PC-3 (cell line): ENCODE measurements at regions not wholly inside any gene's neighbourhood (a gene's known extent, or its start where the extent isn't known, plus 50 kb on each side); places are given as distances from the start of the nearest gene placed in this dataset.

Experiments used
- ATAC-seq: fragments of 200-7000 bp; cut with Tn5 transposase; 2 replicates; pipeline ENCODE4 v1.9.1; 2020; ENCODE audit warnings: mild to moderate bottlenecking, moderate library complexity
- BruUV-seq: library from RNA; stranded (reverse); fragments of 400-500 nt; replicated peaks from 2 replicates; lab custom pipeline; 2021; lab: Mats Ljungman, UMichigan
- CTCF ChIA-PET: fragments of 300-600 bp; sonication (Branson Sonifier 250); formaldehyde crosslinking; loops from one replicate; lab custom pipeline; 2022; ENCODE audit warnings: antibody characterized with exemption; lab: Charles Lee
- POLR2A ChIA-PET: fragments of 300-600 bp; sonication (Branson Sonifier 250); formaldehyde crosslinking; loops from one replicate; lab custom pipeline; 2022; ENCODE audit warnings: antibody characterized with exemption; ENCODE audit not compliant: unreplicated experiment; lab: Charles Lee
- DNase-seq: peaks from one replicate; pipeline ENCODE4 v3.0.0-alpha.2; 2015
- H2AFZ ChIP-seq: fragments of 300-600 bp; sonication (generic); 2 replicates; pipeline ENCODE4 v1.6.0; 2016; ENCODE audit warnings: antibody characterized with exemption, low read length
- H3F3A ChIP-seq: fragments of 300-600 bp; sonication (generic); one replicate; pipeline ENCODE4 v1.6.0; 2017; ENCODE audit warnings: antibody characterized with exemption, low read length, control low read depth, mild to moderate bottlenecking; ENCODE audit not compliant: unreplicated experiment
- H3K27ac ChIP-seq: fragments of 300-600 bp; sonication (generic); 2 replicates; pipeline ENCODE4 v1.5.1; 2016; ENCODE audit warnings: mild to moderate bottlenecking, low read length
- H3K27me3 ChIP-seq: fragments of 300-600 bp; sonication (generic); 2 replicates; pipeline ENCODE4 v1.6.1; 2016; ENCODE audit warnings: low read length, mixed read lengths
- H3K36me3 ChIP-seq: fragments of 300-600 bp; sonication (generic); 2 replicates; pipeline ENCODE4 v1.6.1; 2016; ENCODE audit warnings: low read depth, mixed run types, low read length, mixed read lengths
- H3K4me1 ChIP-seq: fragments of 300-600 bp; sonication (generic); 2 replicates; pipeline ENCODE4 v1.5.1; 2016; ENCODE audit warnings: low read length; ENCODE audit not compliant: insufficient read depth
- H3K4me2 ChIP-seq: fragments of 300-600 bp; sonication (generic); 2 replicates; pipeline ENCODE4 v1.6.0; 2016; ENCODE audit warnings: low read length
- H3K4me3 ChIP-seq: fragments of 300-600 bp; sonication (generic); 2 replicates; pipeline ENCODE4 v1.5.1; 2016; ENCODE audit warnings: mild to moderate bottlenecking, low read length, mixed read lengths
- H3K79me2 ChIP-seq: fragments of 300-600 bp; sonication (generic); 2 replicates; pipeline ENCODE4 v1.6.1; 2017; ENCODE audit warnings: low read length, mixed read lengths
- H3K9ac ChIP-seq: fragments of 300-600 bp; sonication (generic); 2 replicates; pipeline ENCODE4 v1.6.0; 2016; ENCODE audit warnings: mild to moderate bottlenecking, low read length
- H3K9me2 ChIP-seq: fragments of 300-600 bp; sonication (generic); replicated peaks from 2 replicates; pipeline ENCODE4 v1.6.1; 2016; ENCODE audit warnings: mixed run types, low read length, mixed read lengths
- H3K9me3 ChIP-seq: fragments of 300-600 bp; sonication (generic); 2 replicates; pipeline ENCODE4 v1.6.1; 2016; ENCODE audit warnings: low read length, mixed read lengths
- H4K20me1 ChIP-seq: fragments of 300-600 bp; sonication (generic); 2 replicates; pipeline ENCODE4 v1.6.1; 2016; ENCODE audit warnings: low read length, mixed read lengths
- EZH2 ChIP-seq: fragments of 300-600 bp; sonication (generic); IDR thresholded peaks from one replicate; pipeline ENCODE4 v1.6.1; 2017; ENCODE audit warnings: antibody characterized with exemption, mild to moderate bottlenecking, low read length; ENCODE audit not compliant: unreplicated experiment
- EZH2phosphoT487 ChIP-seq: fragments of 300-600 bp; sonication (generic); IDR thresholded peaks from 2 replicates; pipeline ENCODE4 v1.6.1; 2018; ENCODE audit warnings: mild to moderate bottlenecking, antibody characterized with exemption, low read length, borderline replicate concordance
- intact Hi-C: fragments of 100-400 bp; cut with micrococcal nuclease; formaldehyde crosslinking; loops from 2 replicates; pipeline ENCODE4 v1.9.0; 2023
- TF ChIP-seq, protein P1 (sequence below): fragments of 300-600 bp; sonication (generic); conservative IDR thresholded peaks from 2 replicates; pipeline ENCODE4 v1.5.1; 2017; ENCODE audit warnings: antibody characterized with exemption, low read depth, mild to moderate bottlenecking, low read length

DNA sequence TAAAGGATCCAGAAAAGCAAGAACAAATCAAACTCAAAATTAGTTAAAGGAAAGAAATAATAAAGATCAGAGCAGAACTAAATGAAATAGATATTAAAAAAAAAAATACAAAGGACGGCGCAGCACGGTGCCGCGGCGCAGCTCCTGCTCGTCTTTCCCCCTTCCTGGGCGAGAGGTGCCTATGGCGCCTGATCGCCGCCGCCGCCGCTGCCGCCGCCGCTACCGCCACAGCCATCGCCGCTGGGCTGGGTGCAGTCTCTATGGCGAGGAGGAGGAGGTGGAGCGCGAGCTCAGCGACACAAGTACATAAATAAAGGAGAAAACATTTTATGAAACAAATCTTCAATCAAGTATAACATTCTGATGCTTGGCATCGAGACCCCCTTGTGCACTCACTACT lies 77.6 kb upstream of the VANGL1 start:
- H3K4me1 ChIP-seq, result no peaks in the 10 kb centered on the region
- DNase-seq (no peak), ATAC-seq (no peak)
- H3K36me3 ChIP-seq, result 0 out of 2 replicates have a peak, but pooled peaks cover 5% of the 10 kb centered on the region
- TF ChIP-seq, protein P1, sequence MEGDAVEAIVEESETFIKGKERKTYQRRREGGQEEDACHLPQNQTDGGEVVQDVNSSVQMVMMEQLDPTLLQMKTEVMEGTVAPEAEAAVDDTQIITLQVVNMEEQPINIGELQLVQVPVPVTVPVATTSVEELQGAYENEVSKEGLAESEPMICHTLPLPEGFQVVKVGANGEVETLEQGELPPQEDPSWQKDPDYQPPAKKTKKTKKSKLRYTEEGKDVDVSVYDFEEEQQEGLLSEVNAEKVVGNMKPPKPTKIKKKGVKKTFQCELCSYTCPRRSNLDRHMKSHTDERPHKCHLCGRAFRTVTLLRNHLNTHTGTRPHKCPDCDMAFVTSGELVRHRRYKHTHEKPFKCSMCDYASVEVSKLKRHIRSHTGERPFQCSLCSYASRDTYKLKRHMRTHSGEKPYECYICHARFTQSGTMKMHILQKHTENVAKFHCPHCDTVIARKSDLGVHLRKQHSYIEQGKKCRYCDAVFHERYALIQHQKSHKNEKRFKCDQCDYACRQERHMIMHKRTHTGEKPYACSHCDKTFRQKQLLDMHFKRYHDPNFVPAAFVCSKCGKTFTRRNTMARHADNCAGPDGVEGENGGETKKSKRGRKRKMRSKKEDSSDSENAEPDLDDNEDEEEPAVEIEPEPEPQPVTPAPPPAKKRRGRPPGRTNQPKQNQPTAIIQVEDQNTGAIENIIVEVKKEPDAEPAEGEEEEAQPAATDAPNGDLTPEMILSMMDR, result no peak
- TF ChIP-seq EZH2 (no peak), EZH2phosphoT487 (no peak)
- no peak overlapping the region for H2AFZ ChIP-seq
- H3K4me2 ChIP-seq, result no peak overlapping the region
- no peaks in the 10 kb centered on the region for H3F3A ChIP-seq
- H3K79me2 ChIP-seq, result no peaks in the 10 kb centered on the region
- no peak overlapping the region for H3K4me3 ChIP-seq
- no peaks in the 10 kb centered on the region for H3K9me2 ChIP-seq
- BruUV-seq, result no TSS peak
- CTCF ChIA-PET, result no interaction called here
- POLR2A ChIA-PET, result interaction anchor here (0.6 kb wide), 1 partner anchor 395 kb away, joined by 3 read pairs; no protein-coding TSS in a partner anchor
- no peaks in the 10 kb centered on the region for H3K27me3 ChIP-seq
- H4K20me1 ChIP-seq, result no peaks in the 10 kb centered on the region
- peaks cover 8% of the 10 kb centered on the region for H3K9me3 ChIP-seq
- intact Hi-C loops, result no loop called here
- no peak overlapping the region for H3K27ac ChIP-seq
- H3K9ac ChIP-seq, result no peak overlapping the region

DNA sequence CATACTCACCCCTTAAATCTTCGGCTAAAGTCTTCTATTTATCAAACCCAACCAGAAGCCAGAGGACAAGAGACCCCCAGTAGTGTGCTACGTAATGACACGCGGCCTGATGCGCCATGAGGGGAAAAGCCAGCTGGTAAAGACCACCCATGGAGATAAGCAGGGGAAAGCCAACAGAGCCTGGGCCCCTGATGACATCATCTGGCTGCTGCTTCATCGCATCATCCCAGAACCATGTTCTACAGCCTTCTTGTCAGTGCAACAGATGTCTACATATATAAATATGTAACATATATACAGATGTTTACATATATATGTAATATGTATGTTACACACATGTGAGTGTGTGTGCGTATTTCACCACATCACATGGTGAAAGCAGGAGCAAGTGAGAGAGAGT lies 81.7 kb upstream of the VANGL1 start:
- H3K27me3 ChIP-seq, result no peaks in the 10 kb centered on the region
- TF ChIP-seq EZH2phosphoT487 (no peak), EZH2 (no peak)
- TF ChIP-seq, protein P1, result no peak
- ATAC-seq (no peak), DNase-seq (no peak)
- no peaks in the 10 kb centered on the region for H3K9me3 ChIP-seq
- no peak overlapping the region for H3K27ac ChIP-seq
- no peaks in the 10 kb centered on the region for H3F3A ChIP-seq
- no peak overlapping the region for H3K9ac ChIP-seq
- H4K20me1 ChIP-seq, result no peaks in the 10 kb centered on the region
- no peaks in the 10 kb centered on the region for H3K9me2 ChIP-seq
- BruUV-seq, result no TSS peak
- no peak overlapping the region for H3K4me3 ChIP-seq
- no peak overlapping the region for H3K4me2 ChIP-seq
- intact Hi-C loops, result no loop called here
- H2AFZ ChIP-seq, result no peak overlapping the region
- ChIA-PET CTCF (no interaction called here), POLR2A (no interaction called here)
- H3K36me3 ChIP-seq, result no peaks in the 10 kb centered on the region
- no peaks in the 10 kb centered on the region for H3K79me2 ChIP-seq
- no peaks in the 10 kb centered on the region for H3K4me1 ChIP-seq

GRCh38 chr1:115558275-115558674 lies 83.5 kb upstream of the VANGL1 start:
- Histone ChIP-seq H3K4me1 (no peaks in the 10 kb centered on the region), H3K4me2 (no peak overlapping the region), H3K27me3 (no peaks in the 10 kb centered on the region), H3F3A (no peaks in the 10 kb centered on the region), H3K9me2 (no peaks in the 10 kb centered on the region), H3K9ac (no peak overlapping the region), H3K4me3 (no peak overlapping the region), H3K79me2 (no peaks in the 10 kb centered on the region), H3K9me3 (no peaks in the 10 kb centered on the region), H4K20me1 (no peaks in the 10 kb centered on the region), H2AFZ (no peak overlapping the region), H3K36me3 (no peaks in the 10 kb centered on the region), H3K27ac (no peak overlapping the region)
- ChIA-PET POLR2A (no interaction called here), CTCF (no interaction called here)
- intact Hi-C loops, result no loop called here
- BruUV-seq, result no TSS peak
- TF ChIP-seq, protein P1, result no peak
- TF ChIP-seq EZH2 (no peak), EZH2phosphoT487 (no peak)
- DNase-seq (no peak), ATAC-seq (no peak)
